Erythroblast (primary cell): ENCODE measurements at regions not wholly inside any gene's neighbourhood (a gene's known extent, or its start where the extent isn't known, plus 50 kb on each side); places are given as distances from the start of the nearest gene placed in this dataset.

Source experiments
- DNase-seq, 2 experiments: peaks; one replicate each; lab custom pipeline; 2025; lab: John Stamatoyannopoulos, UW
- GATA1 ChIP-seq: IDR thresholded peaks from 2 replicates; pipeline ENCODE4 v1.6.1; 2011; ENCODE audit warnings: low read depth, mild to moderate bottlenecking, control low read depth, low read length, moderate library complexity
- POLR2A ChIP-seq: IDR thresholded peaks from 2 replicates; pipeline ENCODE4 v1.6.1; 2011; ENCODE audit warnings: mild to moderate bottlenecking, low read length

DNA sequence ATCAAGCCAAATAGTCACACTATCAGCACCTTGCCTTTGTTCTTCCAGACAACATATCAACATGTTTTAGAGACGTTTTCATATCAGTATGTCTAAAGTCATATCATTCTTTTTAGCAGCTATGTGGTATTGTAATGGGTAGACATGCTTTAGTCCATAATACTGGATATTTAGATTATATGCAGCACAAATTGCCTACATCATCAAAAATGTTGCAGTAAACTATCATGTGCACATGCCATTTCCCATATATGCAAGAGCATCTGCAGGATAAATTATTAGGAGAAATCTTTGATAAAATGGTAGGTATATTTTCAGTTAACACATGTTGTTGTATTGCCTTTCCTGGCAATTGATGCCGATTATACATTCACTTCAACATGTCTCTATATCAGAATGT, 636.5 kb downstream of the XIRP2 start:
- DNase-seq = no peak
- TF ChIP-seq POLR2A = no peak
- no peak for TF ChIP-seq GATA1

GRCh38 chr2:167510071-167510759, 621.9 kb downstream of the XIRP2 start:
- TF ChIP-seq POLR2A = no peak
- no peak for TF ChIP-seq GATA1
- DNase-seq = no peak

DNA sequence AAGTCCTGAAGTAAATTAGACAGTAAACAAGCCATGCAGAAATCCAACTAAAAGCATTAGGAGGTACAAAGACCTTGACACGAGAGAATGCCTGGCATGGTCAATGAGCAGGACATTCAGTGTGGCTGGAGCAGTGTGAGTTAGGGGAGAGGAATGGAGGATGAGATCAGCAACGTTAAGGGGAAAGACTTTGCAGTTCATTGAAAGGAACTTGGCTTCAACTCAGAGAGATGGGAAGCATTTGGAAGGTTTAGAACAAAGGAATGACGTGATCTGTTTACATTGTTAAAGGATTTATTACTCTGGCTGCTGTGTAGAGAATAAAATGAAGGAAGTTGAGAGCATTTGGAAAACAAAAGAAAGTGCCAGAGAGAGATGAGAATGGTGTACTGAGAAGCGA, 621.3 kb downstream of the XIRP2 start:
- no peak for DNase-seq
- no peak for TF ChIP-seq POLR2A
- TF ChIP-seq GATA1 = no peak

- TF ChIP-seq GATA1 = no peak
- TF ChIP-seq POLR2A = no peak
- DNase-seq = no peak
These were observed 620.4 kb downstream of the XIRP2 start for GRCh38 chr2:167508709-167509108.

- DNase-seq = no peak
- TF ChIP-seq GATA1 (no peak), POLR2A (no peak)
These were observed 618.1 kb downstream of the XIRP2 start for GRCh38 chr2:167506395-167506794.

DNA sequence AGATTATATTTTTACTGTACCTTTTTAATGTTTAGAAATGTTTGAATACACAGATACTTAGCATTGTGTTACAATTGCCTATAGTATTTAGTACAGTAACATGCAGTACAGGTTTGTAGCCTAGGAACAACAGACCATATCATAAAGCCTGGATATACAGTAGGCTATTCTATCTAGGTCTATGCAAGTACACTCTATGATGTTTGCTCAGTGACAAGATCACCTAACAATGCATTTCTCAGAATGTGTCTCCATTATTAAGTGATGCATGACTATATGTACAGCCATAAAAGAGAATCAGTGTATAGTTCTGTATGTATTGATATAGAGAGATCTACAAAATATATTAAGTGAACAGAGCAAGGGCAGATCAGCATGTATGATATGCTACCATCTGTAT, 616.4 kb downstream of the XIRP2 start:
- DNase-seq = no peak
- no peak for TF ChIP-seq GATA1

GRCh38 chr2:167504061-167504460, 615.8 kb downstream of the XIRP2 start:
- TF ChIP-seq POLR2A (no peak), GATA1 (no peak)
- no peak for DNase-seq

GRCh38 chr2:167501618-167502017, 613.3 kb downstream of the XIRP2 start:
- TF ChIP-seq POLR2A (no peak), GATA1 (no peak)
- DNase-seq = no peak

- DNase-seq = no peak
- TF ChIP-seq POLR2A (no peak), GATA1 (no peak)
These were observed 605.6 kb downstream of the XIRP2 start for GRCh38 chr2:167493862-167494261.

GRCh38 chr2:167492486-167492885, 604.2 kb downstream of the XIRP2 start:
- no peak for DNase-seq
- no peak for TF ChIP-seq POLR2A
- no peak for TF ChIP-seq GATA1

DNA sequence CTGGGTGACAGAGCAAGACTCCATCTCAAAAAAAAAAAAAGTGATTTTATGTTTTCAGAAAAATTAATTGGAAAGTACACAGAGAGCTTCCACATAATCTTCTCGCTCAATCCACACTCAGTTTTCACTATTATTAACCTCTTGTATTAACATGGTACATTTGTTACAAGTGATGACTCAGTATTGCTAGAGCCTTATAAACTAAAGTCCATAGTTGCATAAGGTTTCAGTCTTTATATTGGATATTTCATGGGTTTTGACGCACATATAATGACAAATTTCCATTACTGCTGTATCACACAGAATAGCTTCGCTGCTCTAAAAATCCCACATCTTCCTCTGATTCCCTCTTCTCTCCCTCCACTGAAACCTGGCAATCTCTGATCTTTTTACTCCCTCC, 603.5 kb downstream of the XIRP2 start:
- no peak for DNase-seq
- TF ChIP-seq POLR2A = no peak
- no peak for TF ChIP-seq GATA1

GRCh38 chr2:167490455-167490854, 602.2 kb downstream of the XIRP2 start:
- no peak for DNase-seq

DNA sequence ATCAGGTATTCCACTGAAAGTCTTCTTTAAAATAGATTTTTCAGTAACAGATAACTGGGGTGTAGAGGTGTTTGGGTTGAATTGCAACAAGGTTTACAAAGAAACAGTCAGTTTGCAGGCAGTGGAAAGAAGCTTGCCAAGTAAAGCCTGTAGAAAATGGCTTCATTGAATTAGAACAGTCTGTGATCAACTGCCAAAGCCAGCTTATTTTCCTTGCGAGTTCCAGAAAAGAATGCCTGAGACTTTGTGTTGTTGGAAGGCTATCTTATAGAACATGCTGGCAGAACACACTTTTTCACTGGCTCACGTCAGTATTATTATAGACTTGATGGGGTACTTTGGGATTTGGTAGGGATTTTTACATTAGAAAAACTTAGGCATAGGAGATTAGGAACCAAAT, 601.0 kb downstream of the XIRP2 start:
- no peak for TF ChIP-seq GATA1
- TF ChIP-seq POLR2A = no peak
- DNase-seq = no peak

More at GRCh38 chr2:167490455-167490854, 602.2 kb downstream of the XIRP2 start:
- TF ChIP-seq GATA1 (no peak), POLR2A (no peak)

- no peak for TF ChIP-seq GATA1
- no peak for TF ChIP-seq POLR2A
- DNase-seq = no peak
These were observed 599.4 kb downstream of the XIRP2 start for GRCh38 chr2:167487728-167488127.

- no peak for DNase-seq
- TF ChIP-seq GATA1 (no peak), POLR2A (no peak)
These were observed 596.6 kb downstream of the XIRP2 start for GRCh38 chr2:167484875-167485274.
